ENCODE measurements at regions not wholly inside any gene's neighbourhood (a gene's known extent, or its start where the extent isn't known, plus 50 kb on each side); places are given as distances from the start of the nearest gene placed in this dataset.

DNA sequence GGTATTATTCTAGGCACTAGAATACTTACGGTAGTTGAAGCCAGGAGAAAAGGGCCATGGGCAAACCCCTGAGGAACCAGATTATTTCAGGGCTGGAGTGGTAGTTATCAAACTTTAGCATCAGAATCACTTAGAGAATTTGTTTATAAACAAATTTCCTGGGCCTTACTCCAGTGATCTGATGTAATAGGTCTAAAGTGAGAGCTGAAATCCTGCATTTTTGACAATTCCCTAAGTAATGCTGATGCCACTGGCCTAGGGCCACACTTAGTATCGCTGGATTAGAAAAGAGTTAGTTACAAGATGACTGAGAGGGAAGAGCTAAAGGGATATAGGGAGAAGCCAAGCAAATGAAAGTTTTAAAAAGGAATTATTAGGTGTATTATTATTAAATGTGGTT is 412.5 kb upstream of the THRB start:
- intact Hi-C loops (cut with micrococcal nuclease) = no loop called here
- H3K36me3 Mint-ChIP-seq (ENCODE audit: low read depth) = no peaks in the 10 kb centered on the region
- H3K4me1 Mint-ChIP-seq (ENCODE audit: low read depth) = no peaks in the 10 kb centered on the region
- H3K4me3 Mint-ChIP-seq = no peak overlapping the region
- peaks cover 28% of the 10 kb centered on the region for H3K9me3 Mint-ChIP-seq
- no peaks in the 10 kb centered on the region for H3K27me3 Mint-ChIP-seq
- H3K27ac Mint-ChIP-seq = no peak overlapping the region

DNA sequence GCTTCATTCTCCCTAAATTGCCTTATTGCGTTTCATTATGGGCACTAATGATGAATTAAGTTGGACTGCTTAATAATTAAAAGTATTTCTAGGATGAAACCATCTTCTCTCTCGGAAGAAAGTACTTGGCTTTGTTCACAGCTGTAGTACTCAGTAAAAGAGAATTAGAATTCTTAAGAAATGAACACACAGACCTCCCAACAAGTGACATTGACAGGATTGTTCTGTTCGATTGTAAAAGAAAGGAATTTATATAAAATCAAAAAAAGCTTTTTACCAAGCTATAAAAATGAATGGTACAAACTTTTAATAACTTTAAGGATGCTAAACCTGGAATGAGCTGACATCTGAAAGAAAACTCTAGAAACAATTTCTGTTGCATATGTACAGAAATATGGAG is 416.4 kb upstream of the THRB start:
- Mint-ChIP-seq H3K4me1 (ENCODE audit: low read depth) (no peaks in the 10 kb centered on the region), H3K27me3 (no peaks in the 10 kb centered on the region), H3K4me3 (no peak overlapping the region), H3K36me3 (ENCODE audit: low read depth) (no peaks in the 10 kb centered on the region), H3K27ac (no peak overlapping the region), H3K9me3 (peaks cover 9% of the 10 kb centered on the region)
- intact Hi-C loops (cut with micrococcal nuclease) = no loop called here

DNA sequence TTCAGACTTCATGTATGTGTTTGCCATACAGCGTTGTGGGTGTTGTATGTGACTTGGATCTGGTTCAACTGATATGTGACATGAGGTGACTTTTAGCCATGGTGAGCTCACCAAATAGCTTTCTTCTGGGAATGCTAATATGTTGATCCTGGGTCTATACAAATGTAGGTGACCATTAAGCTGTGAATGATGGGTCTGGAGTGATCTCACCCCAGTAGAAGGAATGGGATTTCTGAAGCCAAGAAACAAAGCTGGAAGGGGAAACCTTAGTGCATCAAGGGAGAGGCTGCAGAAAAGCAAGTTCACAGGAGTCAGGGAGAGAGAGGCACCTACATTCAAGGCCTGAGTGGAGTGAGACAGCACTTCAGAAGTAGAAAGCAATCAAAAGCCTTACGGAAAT is 421.0 kb upstream of the THRB start:
- intact Hi-C loops (cut with micrococcal nuclease) = no loop called here
- Mint-ChIP-seq H3K27ac (no peak overlapping the region), H3K9me3 (peaks cover 5% of the 10 kb centered on the region), H3K36me3 (ENCODE audit: low read depth) (no peaks in the 10 kb centered on the region), H3K4me3 (no peak overlapping the region), H3K27me3 (no peaks in the 10 kb centered on the region), H3K4me1 (ENCODE audit: low read depth) (no peaks in the 10 kb centered on the region)

DNA sequence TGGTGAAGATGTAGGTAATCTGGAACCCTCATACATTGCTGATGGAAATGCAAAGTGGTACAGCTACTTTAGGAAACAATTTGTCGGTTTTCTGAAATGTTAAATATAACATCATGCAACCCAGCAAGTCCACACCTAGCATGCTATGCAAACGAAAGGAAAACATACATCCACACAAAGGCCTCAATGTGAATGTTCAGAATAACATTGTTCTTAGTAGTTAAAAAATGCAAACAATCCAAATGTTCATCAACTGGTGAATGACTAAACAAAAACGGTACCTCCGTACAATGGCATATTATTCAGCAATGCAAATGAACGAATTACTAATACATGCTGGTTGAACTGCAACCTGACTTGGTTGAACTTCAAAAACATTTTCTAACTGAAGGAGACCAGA is 423.3 kb upstream of the THRB start:
- Mint-ChIP-seq H3K36me3 (ENCODE audit: low read depth) (no peaks in the 10 kb centered on the region), H3K27ac (no peak overlapping the region), H3K9me3 (peaks cover 13% of the 10 kb centered on the region), H3K27me3 (no peaks in the 10 kb centered on the region), H3K4me3 (no peak overlapping the region), H3K4me1 (ENCODE audit: low read depth) (no peaks in the 10 kb centered on the region)
- intact Hi-C loops (cut with micrococcal nuclease) = no loop called here

DNA sequence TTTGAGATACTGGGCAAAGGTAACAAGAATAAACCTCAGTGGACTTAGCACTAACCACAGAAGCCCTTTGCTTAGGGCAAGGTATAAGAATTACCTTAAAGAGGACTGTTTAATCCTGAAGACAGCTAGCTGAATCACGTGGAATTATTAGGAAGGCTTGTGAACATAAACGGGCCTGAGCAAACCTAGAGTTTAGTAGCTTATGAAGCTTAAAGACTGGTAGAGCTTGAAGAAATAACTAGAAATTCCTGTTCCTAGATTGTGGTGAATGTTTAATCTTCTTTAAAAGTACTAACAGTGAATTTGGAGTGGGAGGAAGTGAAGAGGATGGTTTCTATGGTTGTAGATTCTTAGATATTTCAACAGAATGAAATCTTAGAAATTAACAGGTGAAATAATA is 428.9 kb upstream of the THRB start:
- H3K4me3 Mint-ChIP-seq = no peak overlapping the region
- intact Hi-C loops (cut with micrococcal nuclease) = no loop called here
- H3K27me3 Mint-ChIP-seq = no peaks in the 10 kb centered on the region
- peaks cover 14% of the 10 kb centered on the region for H3K9me3 Mint-ChIP-seq
- H3K36me3 Mint-ChIP-seq (ENCODE audit: low read depth) = no peaks in the 10 kb centered on the region
- no peaks in the 10 kb centered on the region for H3K4me1 Mint-ChIP-seq (ENCODE audit: low read depth)
- H3K27ac Mint-ChIP-seq = no peak overlapping the region

DNA sequence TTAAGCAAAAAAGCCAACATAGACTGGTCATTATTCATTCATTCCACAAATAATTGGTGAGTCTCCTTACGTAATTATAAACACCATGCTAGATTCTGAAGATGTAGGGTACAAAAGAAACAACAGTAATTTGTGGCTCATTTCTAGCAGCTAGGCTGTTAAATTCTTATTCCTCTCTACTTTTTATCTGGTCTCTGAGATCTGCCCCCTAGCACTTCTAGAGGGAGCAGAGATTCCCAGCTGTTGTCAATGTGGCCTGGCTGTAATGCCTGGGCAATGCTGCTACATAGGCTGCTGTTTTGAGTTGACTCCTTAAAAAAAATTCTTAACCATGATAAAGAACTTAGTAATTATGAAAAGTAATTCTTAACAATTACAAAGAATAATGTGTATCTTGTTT is 434.9 kb upstream of the THRB start:
- no peaks in the 10 kb centered on the region for H3K36me3 Mint-ChIP-seq (ENCODE audit: low read depth)
- H3K27ac Mint-ChIP-seq = no peak overlapping the region
- no peaks in the 10 kb centered on the region for H3K4me1 Mint-ChIP-seq (ENCODE audit: low read depth)
- H3K27me3 Mint-ChIP-seq = no peaks in the 10 kb centered on the region
- peaks cover 5% of the 10 kb centered on the region for H3K9me3 Mint-ChIP-seq
- no peak overlapping the region for H3K4me3 Mint-ChIP-seq
- intact Hi-C loops (cut with micrococcal nuclease) = no loop called here

DNA sequence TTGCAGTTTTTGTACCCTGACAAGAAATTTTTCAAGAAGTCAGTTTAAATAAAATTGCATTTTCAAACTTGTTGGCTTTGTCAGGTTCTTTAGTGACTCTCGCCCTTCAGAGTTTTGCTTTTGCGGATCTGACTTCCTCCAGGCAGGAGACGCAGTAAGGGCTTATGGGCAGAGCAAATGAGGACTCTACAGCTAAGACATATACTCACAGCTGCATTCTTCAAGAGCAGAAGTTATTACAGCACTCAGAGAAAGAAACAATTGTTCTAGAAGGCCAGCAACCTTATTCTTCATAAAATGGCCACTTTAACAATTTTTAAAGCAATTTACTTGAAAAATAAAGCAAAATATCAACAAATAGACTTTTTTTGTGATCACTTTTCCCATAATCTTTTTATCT is 438.8 kb upstream of the THRB start:
- Mint-ChIP-seq H3K4me3 (no peak overlapping the region), H3K36me3 (ENCODE audit: low read depth) (no peaks in the 10 kb centered on the region), H3K9me3 (no peaks in the 10 kb centered on the region), H3K27ac (no peak overlapping the region), H3K4me1 (ENCODE audit: low read depth) (no peaks in the 10 kb centered on the region), H3K27me3 (no peaks in the 10 kb centered on the region)
- intact Hi-C loops (cut with micrococcal nuclease) = no loop called here

DNA sequence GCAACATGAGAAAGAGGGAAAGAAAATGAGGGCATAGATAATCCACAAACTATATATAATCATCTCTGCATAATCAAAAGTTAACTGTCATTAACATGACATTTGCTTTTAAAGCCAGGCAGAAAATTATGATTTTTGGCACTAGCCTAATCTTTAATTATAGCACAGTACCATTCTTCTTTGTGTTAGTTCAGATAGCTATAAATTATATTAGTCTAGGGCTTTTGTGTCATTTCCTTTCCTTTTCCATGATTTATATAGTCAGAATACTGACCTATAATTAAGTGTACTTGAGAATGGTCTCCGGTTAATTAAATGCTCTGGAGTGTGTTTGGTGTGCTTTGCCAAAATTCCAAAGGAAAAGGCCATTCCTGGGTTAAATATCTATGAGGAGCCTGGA is 441.9 kb upstream of the THRB start:
- Mint-ChIP-seq H3K27me3 (no peaks in the 10 kb centered on the region), H3K4me1 (ENCODE audit: low read depth) (no peaks in the 10 kb centered on the region), H3K4me3 (no peak overlapping the region), H3K27ac (no peak overlapping the region), H3K9me3 (peaks cover 7% of the 10 kb centered on the region), H3K36me3 (ENCODE audit: low read depth) (no peaks in the 10 kb centered on the region)
- intact Hi-C loops (cut with micrococcal nuclease) = no loop called here

DNA sequence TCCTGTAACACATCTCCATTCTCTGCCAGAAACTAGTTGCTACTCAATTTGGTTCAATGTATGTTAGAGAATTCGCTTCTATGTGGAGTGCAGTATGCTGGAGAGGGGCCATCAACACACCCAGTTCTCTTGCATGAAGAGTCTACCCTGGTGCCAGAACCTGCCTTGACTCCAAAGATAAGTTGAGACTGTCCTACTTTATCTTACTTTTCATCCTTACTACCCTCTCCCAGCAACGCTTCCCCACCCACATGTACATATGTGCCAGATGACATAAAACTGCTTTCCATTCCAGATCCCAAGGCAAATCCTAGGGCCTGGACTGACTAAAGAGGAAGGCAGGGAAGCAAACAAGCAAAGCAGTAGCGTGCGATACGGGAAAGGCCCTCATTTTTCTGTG is 442.6 kb upstream of the THRB start:
- Mint-ChIP-seq H3K36me3 (ENCODE audit: low read depth) (no peaks in the 10 kb centered on the region), H3K27ac (no peak overlapping the region), H3K9me3 (peaks cover 7% of the 10 kb centered on the region), H3K4me1 (ENCODE audit: low read depth) (no peaks in the 10 kb centered on the region), H3K27me3 (no peaks in the 10 kb centered on the region), H3K4me3 (no peak overlapping the region)
- intact Hi-C loops (cut with micrococcal nuclease) = no loop called here

DNA sequence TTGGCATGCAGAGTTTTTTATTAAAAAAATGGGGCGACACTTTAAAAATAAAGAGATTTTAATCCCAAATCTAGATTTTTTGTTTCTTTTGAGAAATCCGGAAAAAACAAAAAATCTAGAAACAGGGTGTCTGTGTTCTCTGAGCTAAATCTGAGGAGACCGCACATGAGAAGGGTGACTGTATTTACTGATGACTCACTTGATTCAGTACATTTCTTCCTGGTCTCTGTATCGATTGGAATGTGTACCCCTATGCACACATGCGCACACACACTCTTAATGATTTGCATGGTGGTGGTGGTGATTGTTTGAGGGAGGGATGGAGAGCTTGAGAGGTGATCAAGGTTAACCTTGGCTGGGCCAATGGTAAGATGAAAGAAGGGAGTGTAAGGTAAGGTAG is 443.1 kb upstream of the THRB start:
- intact Hi-C loops (cut with micrococcal nuclease) = no loop called here
- H3K27ac Mint-ChIP-seq = no peak overlapping the region
- no peaks in the 10 kb centered on the region for H3K4me1 Mint-ChIP-seq (ENCODE audit: low read depth)
- no peak overlapping the region for H3K4me3 Mint-ChIP-seq
- H3K36me3 Mint-ChIP-seq (ENCODE audit: low read depth) = no peaks in the 10 kb centered on the region
- peaks cover 7% of the 10 kb centered on the region for H3K9me3 Mint-ChIP-seq
- H3K27me3 Mint-ChIP-seq = no peaks in the 10 kb centered on the region

DNA sequence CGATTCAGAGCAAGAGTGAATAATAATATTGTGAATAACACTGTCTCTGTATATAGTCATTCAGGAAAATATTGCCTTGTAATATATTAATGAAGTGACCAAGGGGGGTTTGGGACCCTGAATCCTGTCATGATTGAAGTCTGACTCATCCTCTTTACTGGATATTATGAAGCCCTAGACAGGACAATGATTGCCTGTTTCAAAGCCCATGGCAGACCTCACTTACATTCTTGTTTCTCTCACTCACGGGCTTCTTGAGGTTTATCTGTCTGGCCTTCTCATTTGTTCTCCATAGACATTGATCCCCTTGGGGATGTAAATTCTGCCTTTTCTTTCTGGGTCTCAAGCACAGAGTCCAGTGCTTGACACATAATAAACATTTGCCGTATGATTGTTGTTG is 449.3 kb upstream of the THRB start:
- no peaks in the 10 kb centered on the region for H3K4me1 Mint-ChIP-seq (ENCODE audit: low read depth)
- H3K36me3 Mint-ChIP-seq (ENCODE audit: low read depth) = no peaks in the 10 kb centered on the region
- intact Hi-C loops (cut with micrococcal nuclease) = no loop called here
- no peak overlapping the region for H3K27ac Mint-ChIP-seq
- H3K4me3 Mint-ChIP-seq = no peak overlapping the region
- H3K9me3 Mint-ChIP-seq = peaks cover 18% of the 10 kb centered on the region
- H3K27me3 Mint-ChIP-seq = no peaks in the 10 kb centered on the region

DNA sequence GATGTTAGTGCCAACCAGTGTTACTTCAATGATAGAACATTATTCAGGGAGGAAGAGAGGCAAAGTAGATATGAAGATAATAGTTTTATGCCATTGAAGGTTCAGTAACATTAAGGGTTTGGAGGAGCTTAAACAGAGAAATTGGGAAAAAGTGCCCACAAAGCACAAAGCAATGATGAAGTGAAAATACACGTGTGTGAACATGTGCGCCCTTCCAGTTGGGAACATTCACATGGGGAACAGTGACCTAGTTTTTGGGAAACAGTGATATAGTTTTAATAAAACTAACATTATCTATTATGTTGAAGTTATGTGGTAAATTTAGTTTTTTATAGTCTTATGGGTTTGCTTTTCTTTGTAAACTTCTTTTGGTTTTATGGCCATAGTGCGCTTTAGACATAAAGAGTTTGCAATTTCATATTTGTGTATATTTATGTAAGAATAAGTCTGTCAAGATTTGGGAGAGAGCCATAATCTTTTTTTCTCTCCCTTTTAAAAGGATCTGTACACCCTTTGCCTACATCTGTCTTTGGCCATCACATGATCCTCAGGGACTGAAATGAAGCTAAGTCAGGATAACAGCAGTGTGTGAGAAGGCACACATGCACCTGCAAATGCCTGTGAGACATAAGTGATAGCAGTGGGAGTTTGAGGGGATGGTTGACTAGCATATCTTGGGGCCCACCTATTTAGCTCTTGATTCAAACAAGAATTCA is 450.3 kb upstream of the THRB start:
- Mint-ChIP-seq H3K27me3 (no peaks in the 10 kb centered on the region), H3K27ac (no peak overlapping the region), H3K4me3 (no peak overlapping the region), H3K36me3 (ENCODE audit: low read depth) (no peaks in the 10 kb centered on the region), H3K4me1 (ENCODE audit: low read depth) (no peaks in the 10 kb centered on the region), H3K9me3 (peaks cover 18% of the 10 kb centered on the region)
- intact Hi-C loops (cut with micrococcal nuclease) = no loop called here

DNA sequence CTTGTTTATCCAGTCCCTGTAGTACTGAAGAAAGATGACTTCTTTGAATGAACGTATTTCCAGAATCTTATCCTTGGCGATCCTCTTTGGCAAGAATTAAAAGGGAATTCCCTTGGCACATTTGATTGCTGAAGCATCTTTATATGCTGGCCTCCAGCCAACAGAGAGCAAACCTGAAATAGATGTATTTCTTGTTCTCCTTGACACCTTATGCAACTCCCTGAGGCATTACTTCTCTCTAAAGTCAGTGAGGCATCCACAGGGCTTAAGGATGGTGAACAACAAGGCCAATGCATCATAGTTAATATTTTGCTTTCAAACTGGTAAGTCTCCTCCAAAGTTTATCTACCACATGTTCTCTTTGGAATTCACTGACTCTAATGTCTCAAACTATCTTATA is 450.9 kb upstream of the THRB start:
- H3K4me3 Mint-ChIP-seq = no peak overlapping the region
- H3K36me3 Mint-ChIP-seq (ENCODE audit: low read depth) = no peaks in the 10 kb centered on the region
- intact Hi-C loops (cut with micrococcal nuclease) = no loop called here

DNA sequence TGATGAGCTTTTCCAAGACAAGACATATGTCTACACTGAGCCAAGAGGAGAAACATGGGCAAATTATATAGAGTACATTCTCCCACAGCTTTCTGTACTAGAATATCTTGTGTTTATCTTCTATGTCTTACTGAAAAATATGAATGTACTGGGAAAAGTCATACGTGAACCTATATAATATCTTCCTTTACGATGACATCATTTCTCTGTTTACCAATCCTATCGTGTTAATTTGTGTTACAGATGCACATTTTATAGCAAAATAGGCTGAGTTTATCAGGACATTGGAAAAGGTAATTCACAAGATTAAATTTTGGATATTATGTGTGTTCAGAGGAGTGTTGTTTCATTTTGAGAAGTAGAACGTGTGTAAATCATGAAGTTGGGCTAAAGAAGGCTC is 452.5 kb upstream of the THRB start:
- H3K27me3 Mint-ChIP-seq = no peaks in the 10 kb centered on the region
- peaks cover 11% of the 10 kb centered on the region for H3K9me3 Mint-ChIP-seq
- H3K27ac Mint-ChIP-seq = no peak overlapping the region
- H3K4me3 Mint-ChIP-seq = no peak overlapping the region
- H3K36me3 Mint-ChIP-seq (ENCODE audit: low read depth) = no peaks in the 10 kb centered on the region
- no peaks in the 10 kb centered on the region for H3K4me1 Mint-ChIP-seq (ENCODE audit: low read depth)
- intact Hi-C loops (cut with micrococcal nuclease) = no loop called here

More for the DNA sequence above, 450.9 kb upstream of the THRB start:
- H3K9me3 Mint-ChIP-seq = peaks cover 16% of the 10 kb centered on the region
- no peak overlapping the region for H3K27ac Mint-ChIP-seq
- no peaks in the 10 kb centered on the region for H3K4me1 Mint-ChIP-seq (ENCODE audit: low read depth)
- no peaks in the 10 kb centered on the region for H3K27me3 Mint-ChIP-seq

DNA sequence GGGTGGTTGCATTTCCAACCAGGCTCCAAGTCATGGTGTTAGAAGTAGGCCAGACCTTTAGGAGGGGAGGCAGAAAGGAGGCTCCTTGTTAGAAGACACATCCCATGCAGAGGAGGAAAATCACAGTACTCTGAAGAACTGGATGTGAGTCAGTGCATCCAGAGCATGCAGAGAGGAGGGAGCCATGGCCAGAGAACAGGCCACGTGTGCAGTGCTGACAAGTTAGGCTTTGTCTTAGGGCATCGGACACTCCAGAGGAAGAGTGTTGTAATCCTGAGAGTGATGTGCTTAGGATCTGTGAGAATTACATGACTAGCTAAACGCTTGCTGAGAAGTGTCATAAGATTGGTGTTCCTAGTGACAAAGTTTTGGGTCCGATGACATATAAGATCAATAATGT is 456.5 kb upstream of the THRB start:
- no peaks in the 10 kb centered on the region for H3K27me3 Mint-ChIP-seq
- intact Hi-C loops (cut with micrococcal nuclease) = no loop called here
- H3K36me3 Mint-ChIP-seq (ENCODE audit: low read depth) = no peaks in the 10 kb centered on the region
- H3K9me3 Mint-ChIP-seq = peaks cover 6% of the 10 kb centered on the region
- no peak overlapping the region for H3K4me3 Mint-ChIP-seq
- no peaks in the 10 kb centered on the region for H3K4me1 Mint-ChIP-seq (ENCODE audit: low read depth)
- no peak overlapping the region for H3K27ac Mint-ChIP-seq

Measured in dendritic cell treated with granulocyte-macrophage colony-stimulating factor and Interleukin-4, amounts not matched to agents 40 ng/mL and 50 ng/mL, for 4 days (primary cell).